ENCODE measurements at regions not wholly inside any gene's neighbourhood (a gene's known extent, or its start where the extent isn't known, plus 50 kb on each side); places are given as distances from the start of the nearest gene placed in this dataset.

DNA sequence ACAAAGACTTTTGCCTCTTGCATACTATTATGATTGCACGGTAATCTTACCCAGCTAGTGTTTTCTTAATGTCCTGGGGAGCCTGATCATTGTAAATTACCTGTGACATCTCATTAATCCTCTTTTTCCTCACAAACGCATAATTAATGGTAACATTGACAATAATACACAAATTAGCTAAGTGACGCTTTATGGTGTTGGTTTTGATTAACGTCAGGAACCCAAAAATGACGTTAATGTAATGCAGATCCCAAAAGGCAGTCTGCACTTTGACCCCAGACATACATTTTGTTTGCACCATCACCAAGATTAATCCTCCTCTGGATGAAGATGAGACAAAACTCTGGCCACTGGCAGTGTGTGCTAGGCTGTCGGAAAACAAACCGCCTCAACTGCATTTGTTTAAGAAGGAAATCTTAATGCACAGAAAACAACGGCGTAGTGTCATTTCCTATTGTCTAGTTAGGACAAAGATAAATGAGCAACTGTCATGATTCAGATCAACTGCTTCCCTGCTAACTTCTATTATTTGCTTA lies 83.9 kb upstream of the CDIN1 start:
- TF ChIP-seq, protein P1, sequence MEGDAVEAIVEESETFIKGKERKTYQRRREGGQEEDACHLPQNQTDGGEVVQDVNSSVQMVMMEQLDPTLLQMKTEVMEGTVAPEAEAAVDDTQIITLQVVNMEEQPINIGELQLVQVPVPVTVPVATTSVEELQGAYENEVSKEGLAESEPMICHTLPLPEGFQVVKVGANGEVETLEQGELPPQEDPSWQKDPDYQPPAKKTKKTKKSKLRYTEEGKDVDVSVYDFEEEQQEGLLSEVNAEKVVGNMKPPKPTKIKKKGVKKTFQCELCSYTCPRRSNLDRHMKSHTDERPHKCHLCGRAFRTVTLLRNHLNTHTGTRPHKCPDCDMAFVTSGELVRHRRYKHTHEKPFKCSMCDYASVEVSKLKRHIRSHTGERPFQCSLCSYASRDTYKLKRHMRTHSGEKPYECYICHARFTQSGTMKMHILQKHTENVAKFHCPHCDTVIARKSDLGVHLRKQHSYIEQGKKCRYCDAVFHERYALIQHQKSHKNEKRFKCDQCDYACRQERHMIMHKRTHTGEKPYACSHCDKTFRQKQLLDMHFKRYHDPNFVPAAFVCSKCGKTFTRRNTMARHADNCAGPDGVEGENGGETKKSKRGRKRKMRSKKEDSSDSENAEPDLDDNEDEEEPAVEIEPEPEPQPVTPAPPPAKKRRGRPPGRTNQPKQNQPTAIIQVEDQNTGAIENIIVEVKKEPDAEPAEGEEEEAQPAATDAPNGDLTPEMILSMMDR (IDR thresholded peaks at IDR 0.05) = no peak
- no peak for TF ChIP-seq POLR2A (IDR thresholded peaks at IDR 0.05; ENCODE audit: low read depth)
- TF ChIP-seq POLR2AphosphoS5 (IDR thresholded peaks at IDR 0.05) = no peak
- no peak for TF ChIP-seq EP300 (IDR thresholded peaks at IDR 0.05)

All from esophagus muscularis mucosa (tissue), 4 donors.